HEK293 (cell line): ENCODE measurements at regions not wholly inside any gene's neighbourhood (a gene's known extent, or its start where the extent isn't known, plus 50 kb on each side); places are given as distances from the start of the nearest gene placed in this dataset.
"Not testable (repeated sequence)": the region's sequence is repeated elsewhere in the genome, so short reads cannot be mapped to it uniquely, and the experiment has no call there.

Source experiments
- CTCF ChIA-PET: fragments of 350-600 bp; formaldehyde crosslinking; extraction: SDS; loops from one replicate; lab custom pipeline; 2021; ENCODE audit warnings: antibody characterized with exemption; lab: Yijun Ruan, JAX
- POLR2A ChIA-PET: fragments of 300-600 bp; formaldehyde crosslinking; extraction: SDS; loops from one replicate; lab custom pipeline; 2020; ENCODE audit warnings: antibody characterized with exemption, inconsistent platforms; lab: Yijun Ruan, JAX
- H3K27ac ChIP-seq: fragments of 200-500 bp; sonication (Bioruptor generic); 2 replicates; pipeline ENCODE4 v1.5.1; 2014; ENCODE audit warnings: low read depth, low read length, control low read depth, inconsistent platforms; ENCODE audit errors: extremely low read depth
- H3K36me3 ChIP-seq, 2 experiments: fragments of 200-500 bp in 1 of 2; sonication (Bioruptor generic) in 1 of 2; 1 replicate in 1 of 2; 2 replicates in 1 of 2; pipeline ENCODE4 v1.5.1; 2014 to 2017; ENCODE audit warnings: inconsistent platforms in 2 of 2, low read length in 2 of 2; ENCODE audit not compliant: control insufficient read depth in 2 of 2, insufficient read depth in 1 of 2
- H3K4me1 ChIP-seq: fragments of 200-500 bp; sonication (Bioruptor generic); 2 replicates; pipeline ENCODE4 v1.5.1; 2014; ENCODE audit warnings: mild to moderate bottlenecking, low read length, inconsistent platforms; ENCODE audit not compliant: control insufficient read depth, insufficient read depth
- H3K4me3 ChIP-seq: 2 replicates; pipeline ENCODE4 v1.5.1; 2011; ENCODE audit warnings: low read depth, mild to moderate bottlenecking, control low read depth, low read length, moderate library complexity
- H3K9me3 ChIP-seq: fragments of 200-500 bp; sonication (Bioruptor generic); 2 replicates; pipeline ENCODE4 v1.5.1; 2014; ENCODE audit warnings: low read depth, low read length, inconsistent platforms; ENCODE audit not compliant: control insufficient read depth, insufficient read depth
- KLF1 ChIP-seq: fragments of 450-650 bp; formaldehyde crosslinking; IDR thresholded peaks from 2 replicates; pipeline ENCODE4 v1.5.1; 2016; ENCODE audit warnings: missing biosample characterization, missing genetic modification characterization
- SP3 ChIP-seq: fragments of 450-650 bp; formaldehyde crosslinking; IDR thresholded peaks from 2 replicates; pipeline ENCODE4 v1.5.1; 2016; ENCODE audit warnings: missing biosample characterization, missing genetic modification characterization
- ZBTB44 ChIP-seq: fragments of 450-650 bp; IDR thresholded peaks from 2 replicates; pipeline ENCODE4 v1.5.1; 2018; ENCODE audit warnings: missing biosample characterization, mild to moderate bottlenecking, missing genetic modification characterization
- ZNF132 ChIP-seq: fragments of 450-650 bp; formaldehyde crosslinking; IDR thresholded peaks from 2 replicates; pipeline ENCODE4 v1.5.1; 2017; ENCODE audit warnings: missing biosample characterization, missing genetic modification characterization, borderline replicate concordance
- ZNF146 ChIP-seq: fragments of 450-650 bp; formaldehyde crosslinking; IDR thresholded peaks from 2 replicates; pipeline ENCODE4 v1.5.1; 2016; ENCODE audit warnings: missing biosample characterization, missing genetic modification characterization
- ZNF169 ChIP-seq: fragments of 450-650 bp; formaldehyde crosslinking; IDR thresholded peaks from 2 replicates; pipeline ENCODE4 v1.5.1; 2016; ENCODE audit warnings: missing biosample characterization, missing genetic modification characterization
- ZNF274 ChIP-seq, 2 experiments: fragments of 200-500 bp in 1 of 2; fragments of 450-650 bp in 1 of 2; sonication (Bioruptor generic) in 1 of 2; formaldehyde crosslinking in 1 of 2; IDR thresholded peaks; 2 replicates each; pipeline versions ENCODE4 v1.5.1 to v1.6.1; 2014 to 2016; ENCODE audit warnings: borderline replicate concordance in 1 of 2, inconsistent platforms in 1 of 2, low read length in 1 of 2, missing biosample characterization in 1 of 2, missing genetic modification characterization in 1 of 2
- ZNF324 ChIP-seq: fragments of 450-650 bp; formaldehyde crosslinking; IDR thresholded peaks from 2 replicates; pipeline ENCODE4 v1.5.1; 2016; ENCODE audit warnings: missing biosample characterization, missing genetic modification characterization
- ZNF398 ChIP-seq: fragments of 450-650 bp; formaldehyde crosslinking; IDR thresholded peaks from 2 replicates; pipeline ENCODE4 v1.5.1; 2017; ENCODE audit warnings: missing biosample characterization, missing genetic modification characterization
- ZNF426 ChIP-seq: fragments of 450-650 bp; formaldehyde crosslinking; IDR thresholded peaks from 2 replicates; pipeline ENCODE4 v1.5.1; 2017; ENCODE audit warnings: missing biosample characterization, missing genetic modification characterization, mild to moderate bottlenecking, inconsistent platforms, moderate library complexity
- ZNF596 ChIP-seq: fragments of 450-650 bp; IDR thresholded peaks from 2 replicates; pipeline ENCODE4 v1.5.0; 2018; ENCODE audit warnings: missing biosample characterization, mild to moderate bottlenecking, missing genetic modification characterization, moderate library complexity
- ZNF623 ChIP-seq: fragments of 450-650 bp; formaldehyde crosslinking; IDR thresholded peaks from 2 replicates; pipeline ENCODE4 v1.5.1; 2016; ENCODE audit warnings: missing biosample characterization, missing genetic modification characterization
- ZNF776 ChIP-seq: fragments of 450-650 bp; formaldehyde crosslinking; IDR thresholded peaks from 2 replicates; pipeline ENCODE4 v1.5.0; 2017; ENCODE audit warnings: missing biosample characterization, missing genetic modification characterization, borderline replicate concordance
- ZSCAN16 ChIP-seq: fragments of 450-650 bp; formaldehyde crosslinking; IDR thresholded peaks from 2 replicates; pipeline ENCODE4 v1.5.1; 2016; ENCODE audit warnings: missing biosample characterization, missing genetic modification characterization
- TF ChIP-seq, protein P1 (sequence below): fragments of 450-650 bp; formaldehyde crosslinking; IDR thresholded peaks from 2 replicates; pipeline ENCODE4 v1.5.1; 2016; ENCODE audit warnings: missing biosample characterization, missing genetic modification characterization
- TF ChIP-seq, protein P2 (sequence below): fragments of 450-650 bp; formaldehyde crosslinking; conservative IDR thresholded peaks from 2 replicates; pipeline ENCODE4 v1.5.1; 2016; ENCODE audit warnings: low read depth, missing biosample characterization, missing genetic modification characterization
- TF ChIP-seq, protein P3 (sequence below): fragments of 450-650 bp; formaldehyde crosslinking; IDR thresholded peaks from 2 replicates; pipeline ENCODE4 v1.5.1; 2016; ENCODE audit warnings: missing biosample characterization, missing genetic modification characterization

GRCh38 chr2:89833780-89834117 lies 1142.3 kb downstream of the RPIA start:
- ChIA-PET CTCF (no interaction called here), POLR2A (no interaction called here)

GRCh38 chr2:89834306-89834705 lies 1142.8 kb downstream of the RPIA start:
- Histone ChIP-seq H3K36me3 (no peaks in the 10 kb centered on the region), H3K4me3 (no peak overlapping the region), H3K27ac (no peak overlapping the region), H3K4me1 (no peaks in the 10 kb centered on the region), H3K9me3 (peaks cover 5% of the 10 kb centered on the region; the same call in 1 of the 2 replicates)
- POLR2A ChIA-PET, result no interaction called here
- CTCF ChIA-PET, result no interaction called here
- no peak for TF ChIP-seq ZNF776
- TF ChIP-seq ZNF324 (tag by site-specific recombination), result no peak

More at GRCh38 chr2:89833780-89834117, 1142.3 kb downstream of the RPIA start:
- no peaks in the 10 kb centered on the region for H3K36me3 ChIP-seq
- no peak for TF ChIP-seq SP3 (tag by site-specific recombination)
- no peak for TF ChIP-seq ZNF169 (tag by site-specific recombination)
- TF ChIP-seq ZNF596, result no peak
- no peak for TF ChIP-seq ZNF623 (tag by site-specific recombination)
- no peak for TF ChIP-seq ZBTB44 (tag by site-specific recombination)
- TF ChIP-seq, protein P1, sequence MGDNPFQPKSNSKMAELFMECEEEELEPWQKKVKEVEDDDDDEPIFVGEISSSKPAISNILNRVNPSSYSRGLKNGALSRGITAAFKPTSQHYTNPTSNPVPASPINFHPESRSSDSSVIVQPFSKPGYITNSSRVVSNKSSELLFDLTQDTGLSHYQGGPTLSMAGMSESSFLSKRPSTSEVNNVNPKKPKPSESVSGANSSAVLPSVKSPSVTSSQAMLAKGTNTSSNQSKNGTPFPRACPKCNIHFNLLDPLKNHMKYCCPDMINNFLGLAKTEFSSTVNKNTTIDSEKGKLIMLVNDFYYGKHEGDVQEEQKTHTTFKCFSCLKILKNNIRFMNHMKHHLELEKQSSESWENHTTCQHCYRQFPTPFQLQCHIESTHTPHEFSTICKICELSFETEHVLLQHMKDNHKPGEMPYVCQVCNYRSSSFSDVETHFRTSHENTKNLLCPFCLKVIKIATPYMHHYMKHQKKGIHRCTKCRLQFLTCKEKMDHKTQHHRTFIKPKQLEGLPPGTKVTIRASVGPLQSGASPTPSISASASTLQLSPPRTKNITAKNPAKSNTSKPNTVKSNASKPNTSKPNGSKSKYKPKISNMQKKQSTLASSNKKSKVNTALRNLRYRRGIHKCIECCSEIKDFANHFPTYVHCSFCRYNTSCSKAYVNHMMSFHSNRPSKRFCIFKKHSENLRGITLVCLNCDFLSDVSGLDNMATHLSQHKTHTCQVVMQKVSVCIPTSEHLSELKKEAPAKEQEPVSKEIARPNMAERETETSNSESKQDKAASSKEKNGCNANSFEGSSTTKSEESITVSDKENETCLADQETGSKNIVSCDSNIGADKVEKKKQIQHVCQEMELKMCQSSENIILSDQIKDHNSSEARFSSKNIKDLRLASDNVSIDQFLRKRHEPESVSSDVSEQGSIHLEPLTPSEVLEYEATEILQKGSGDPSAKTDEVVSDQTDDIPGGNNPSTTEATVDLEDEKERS (tag by site-specific recombination), result no peak
- TF ChIP-seq ZNF398 (tag by site-specific recombination), result no peak
- H3K4me3 ChIP-seq, result no peak overlapping the region
- H3K9me3 ChIP-seq, result peaks cover 2% of the 10 kb centered on the region; the same call in 1 of the 2 replicates
- H3K4me1 ChIP-seq, result no peaks in the 10 kb centered on the region
- H3K27ac ChIP-seq, result no peak overlapping the region

GRCh38 chr2:89836326-89836725 lies 1144.9 kb downstream of the RPIA start:
- POLR2A ChIA-PET, H3K36me3 ChIP-seq, H3K9me3 ChIP-seq, H3K4me3 ChIP-seq, H3K4me1 ChIP-seq, CTCF ChIA-PET, H3K27ac ChIP-seq: not testable (repeated sequence)

DNA sequence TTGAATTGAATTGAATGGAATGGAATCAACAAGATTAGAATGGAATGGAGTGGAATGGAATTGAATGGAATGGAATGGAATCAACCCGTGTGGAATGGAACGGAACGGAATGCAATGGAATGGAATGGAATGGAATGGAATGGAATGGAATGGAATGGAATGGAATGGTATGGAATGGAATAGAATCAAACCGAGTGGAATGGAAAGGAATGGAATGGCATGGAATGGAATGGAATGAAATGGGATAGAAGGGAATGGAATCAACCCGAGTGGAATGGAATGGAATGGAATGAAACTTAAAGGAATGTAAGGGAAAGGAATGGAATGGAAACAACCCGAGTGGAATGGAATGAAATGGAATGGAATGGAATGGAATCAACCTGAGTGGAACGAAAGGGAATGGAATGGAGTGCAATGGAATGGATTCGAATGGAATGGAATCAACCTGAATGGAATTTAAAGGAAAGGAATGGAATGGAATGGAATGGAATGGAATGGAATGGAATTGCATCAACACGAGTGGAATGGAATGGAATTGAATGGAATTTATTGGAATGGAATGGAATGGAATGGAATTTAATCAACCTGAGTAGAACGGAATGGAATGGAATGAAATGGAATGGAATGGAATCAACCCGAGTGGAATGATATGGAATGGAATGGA lies 1146.6 kb downstream of the RPIA start:
- H3K9me3 ChIP-seq, result peaks cover 5% of the 10 kb centered on the region; the same call in 1 of the 2 replicates
- no peak overlapping the region for H3K27ac ChIP-seq
- no peak overlapping the region for H3K4me3 ChIP-seq
- no peaks in the 10 kb centered on the region for H3K36me3 ChIP-seq
- H3K4me1 ChIP-seq, result no peaks in the 10 kb centered on the region
- POLR2A ChIA-PET, result no interaction called here
- CTCF ChIA-PET, result no interaction called here
- TF ChIP-seq ZNF274 (IDR thresholded peaks at IDR 0.05; ENCODE audit: low read length), result no peak
- TF ChIP-seq ZNF274 (tag by site-specific recombination; IDR thresholded peaks at IDR 0.05; ENCODE audit: borderline replicate concordance), result no peak
- TF ChIP-seq ZSCAN16 (tag by site-specific recombination), result no peak
- no peak for TF ChIP-seq ZNF132 (tag by site-specific recombination)
- TF ChIP-seq, protein P2, sequence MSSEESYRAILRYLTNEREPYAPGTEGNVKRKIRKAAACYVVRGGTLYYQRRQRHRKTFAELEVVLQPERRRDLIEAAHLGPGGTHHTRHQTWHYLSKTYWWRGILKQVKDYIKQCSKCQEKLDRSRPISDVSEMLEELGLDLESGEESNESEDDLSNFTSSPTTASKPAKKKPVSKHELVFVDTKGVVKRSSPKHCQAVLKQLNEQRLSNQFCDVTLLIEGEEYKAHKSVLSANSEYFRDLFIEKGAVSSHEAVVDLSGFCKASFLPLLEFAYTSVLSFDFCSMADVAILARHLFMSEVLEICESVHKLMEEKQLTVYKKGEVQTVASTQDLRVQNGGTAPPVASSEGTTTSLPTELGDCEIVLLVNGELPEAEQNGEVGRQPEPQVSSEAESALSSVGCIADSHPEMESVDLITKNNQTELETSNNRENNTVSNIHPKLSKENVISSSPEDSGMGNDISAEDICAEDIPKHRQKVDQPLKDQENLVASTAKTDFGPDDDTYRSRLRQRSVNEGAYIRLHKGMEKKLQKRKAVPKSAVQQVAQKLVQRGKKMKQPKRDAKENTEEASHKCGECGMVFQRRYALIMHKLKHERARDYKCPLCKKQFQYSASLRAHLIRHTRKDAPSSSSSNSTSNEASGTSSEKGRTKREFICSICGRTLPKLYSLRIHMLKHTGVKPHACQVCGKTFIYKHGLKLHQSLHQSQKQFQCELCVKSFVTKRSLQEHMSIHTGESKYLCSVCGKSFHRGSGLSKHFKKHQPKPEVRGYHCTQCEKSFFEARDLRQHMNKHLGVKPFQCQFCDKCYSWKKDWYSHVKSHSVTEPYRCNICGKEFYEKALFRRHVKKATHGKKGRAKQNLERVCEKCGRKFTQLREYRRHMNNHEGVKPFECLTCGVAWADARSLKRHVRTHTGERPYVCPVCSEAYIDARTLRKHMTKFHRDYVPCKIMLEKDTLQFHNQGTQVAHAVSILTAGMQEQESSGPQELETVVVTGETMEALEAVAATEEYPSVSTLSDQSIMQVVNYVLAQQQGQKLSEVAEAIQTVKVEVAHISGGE (tag by site-specific recombination), result no peak
- TF ChIP-seq ZNF426 (tag by site-specific recombination), result no peak
- TF ChIP-seq KLF1 (tag by site-specific recombination), result no peak
- no peak for TF ChIP-seq ZNF146 (tag by site-specific recombination)
- TF ChIP-seq, protein P3, sequence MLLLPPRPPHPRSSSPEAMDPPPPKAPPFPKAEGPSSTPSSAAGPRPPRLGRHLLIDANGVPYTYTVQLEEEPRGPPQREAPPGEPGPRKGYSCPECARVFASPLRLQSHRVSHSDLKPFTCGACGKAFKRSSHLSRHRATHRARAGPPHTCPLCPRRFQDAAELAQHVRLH (tag by site-specific recombination), result no peak
